ELF-1 (cell line): ENCODE measurements at regions not wholly inside any gene's neighbourhood (a gene's known extent, or its start where the extent isn't known, plus 50 kb on each side); places are given as distances from the start of the nearest gene placed in this dataset.
"Not testable (repeated sequence)": the region's sequence is repeated elsewhere in the genome, so short reads cannot be mapped to it uniquely, and the experiment has no call there.

Experiments
- DNase-seq: peaks from one replicate; pipeline ENCODE4 v3.0.0-alpha.2; 2016; ENCODE audit warnings: low read depth, low spot score

- DNase-seq: no peak
Measured at GRCh38 chr5:41995193-41995592, 70.1 kb downstream of the FBXO4 start.

- no peak for DNase-seq
Measured at GRCh38 chr5:42001673-42002072, 76.6 kb downstream of the FBXO4 start.

- DNase-seq: not testable (repeated sequence)
Measured at GRCh38 chr5:42003852-42004251, 78.8 kb downstream of the FBXO4 start.

GRCh38 chr5:42005561-42006153 lies 80.6 kb downstream of the FBXO4 start:
- DNase-seq: no peak

GRCh38 chr5:42013561-42013960 lies 88.5 kb downstream of the FBXO4 start:
- no peak for DNase-seq

GRCh38 chr5:42015254-42015653 lies 90.2 kb downstream of the FBXO4 start:
- DNase-seq: no peak

- no peak for DNase-seq
Measured at GRCh38 chr5:42015681-42016080, 90.6 kb downstream of the FBXO4 start.

- no peak for DNase-seq
Measured at GRCh38 chr5:42020788-42021530, 95.9 kb downstream of the FBXO4 start.

- DNase-seq: no peak
Measured at GRCh38 chr5:42021923-42022322, 96.8 kb downstream of the FBXO4 start.

- no peak for DNase-seq
Measured at GRCh38 chr5:42022383-42022972, 97.4 kb downstream of the FBXO4 start.

GRCh38 chr5:42026446-42026845 lies 101.4 kb downstream of the FBXO4 start:
- no peak for DNase-seq

- no peak for DNase-seq
Measured at GRCh38 chr5:42032137-42032536, 107.1 kb downstream of the FBXO4 start.

GRCh38 chr5:42035526-42035925 lies 110.4 kb downstream of the FBXO4 start:
- no peak for DNase-seq

GRCh38 chr5:42036379-42036778 lies 111.3 kb downstream of the FBXO4 start:
- no peak for DNase-seq

GRCh38 chr5:42037379-42037932 lies 112.4 kb downstream of the FBXO4 start:
- DNase-seq: no peak

- no peak for DNase-seq
Measured at GRCh38 chr5:42043400-42043799, 118.3 kb downstream of the FBXO4 start.

- peak; percentile 73 for DNase-seq
Measured at GRCh38 chr5:42057254-42057690, 132.2 kb downstream of the FBXO4 start.

- no peak for DNase-seq
Measured at GRCh38 chr5:42059291-42059690, 134.2 kb downstream of the FBXO4 start.

GRCh38 chr5:42059778-42060464 lies 134.8 kb downstream of the FBXO4 start:
- no peak for DNase-seq

GRCh38 chr5:42061121-42061520 lies 136.0 kb downstream of the FBXO4 start:
- no peak for DNase-seq

- DNase-seq: no peak
Measured at GRCh38 chr5:42064821-42065220, 139.7 kb downstream of the FBXO4 start.

GRCh38 chr5:42066131-42066530 lies 141.1 kb downstream of the FBXO4 start:
- DNase-seq: no peak
